Neural cell (in vitro differentiated cells): ENCODE measurements at regions not wholly inside any gene's neighbourhood (a gene's known extent, or its start where the extent isn't known, plus 50 kb on each side); places are given as distances from the start of the nearest gene placed in this dataset.

ENCODE experiments used
- H2AFZ ChIP-seq: fragments of 200-600, 300-800 bp; sonication (generic), shearing (Covaris generic); 2 replicates; pipeline ENCODE4 v1.6.0; 2014; ENCODE audit warnings: low read depth, mild to moderate bottlenecking, antibody characterized with exemption, low read length, moderate library complexity
- H3F3A ChIP-seq: fragments of 200-600 bp; shearing (Covaris generic); 2 replicates; pipeline ENCODE4 v1.6.1; 2016; ENCODE audit warnings: mild to moderate bottlenecking, moderate library complexity, mixed read lengths, antibody characterized with exemption, low read length; ENCODE audit not compliant: insufficient read depth, poor library complexity, severe bottlenecking
- H3K27ac ChIP-seq: fragments of 200-600, 300-800 bp; sonication (generic), shearing (Covaris generic); 2 replicates; pipeline ENCODE4 v1.5.1; 2014; ENCODE audit warnings: mild to moderate bottlenecking, low read length, moderate library complexity
- H3K27me3 ChIP-seq: fragments of 300-800, 200-600 bp; sonication (generic), shearing (Covaris generic); 2 replicates; pipeline ENCODE4 v1.6.0; 2014; ENCODE audit warnings: mild to moderate bottlenecking, low read depth, low read length, moderate library complexity; ENCODE audit not compliant: insufficient read depth
- H3K36me3 ChIP-seq: fragments of 300-800, 200-600 bp; sonication (generic), shearing (Covaris generic); 2 replicates; pipeline ENCODE4 v1.5.1; 2014; ENCODE audit warnings: mild to moderate bottlenecking, antibody characterized with exemption, low read length, moderate library complexity; ENCODE audit not compliant: insufficient read depth
- H3K4me2 ChIP-seq: fragments of 300-800, 200-600 bp; sonication (generic), shearing (Covaris generic); 2 replicates; pipeline ENCODE4 v1.6.0; 2014; ENCODE audit warnings: mild to moderate bottlenecking, low read length
- H3K4me3 ChIP-seq: fragments of 300-800, 200-600 bp; sonication (generic), shearing (Covaris generic); 2 replicates; pipeline ENCODE4 v1.5.1; 2014; ENCODE audit warnings: mild to moderate bottlenecking, low read length, moderate library complexity
- H3K79me2 ChIP-seq: fragments of 200-600 bp; shearing (Covaris generic); replicated peaks from 2 replicates; pipeline ENCODE4 v1.6.0; 2014; ENCODE audit warnings: mild to moderate bottlenecking, low read length, moderate library complexity; ENCODE audit not compliant: insufficient read depth
- H3K9ac ChIP-seq: fragments of 300-800, 200-600 bp; sonication (generic), shearing (Covaris generic); 2 replicates; pipeline ENCODE4 v1.6.1; 2016; ENCODE audit warnings: mild to moderate bottlenecking, low read length, mixed read lengths
- H3K9me2 ChIP-seq: fragments of 200-600 bp; shearing (Covaris generic); 2 replicates; pipeline ENCODE4 v1.6.1; 2016; ENCODE audit warnings: mild to moderate bottlenecking, low read length, mixed read lengths; ENCODE audit not compliant: insufficient read depth
- H3K9me3 ChIP-seq: fragments of 200-600, 300-800 bp; sonication (generic), shearing (Covaris generic); 2 replicates; pipeline ENCODE4 v1.6.1; 2016; ENCODE audit warnings: mild to moderate bottlenecking, mixed run types, low read length, moderate library complexity, mixed read lengths
- H4K20me1 ChIP-seq: fragments of 200-600 bp; shearing (Covaris generic); 2 replicates; pipeline ENCODE4 v1.6.1; 2016; ENCODE audit warnings: mild to moderate bottlenecking, mixed run types; ENCODE audit not compliant: insufficient read depth
- CTCF ChIP-seq: fragments of 450-650 bp; IDR thresholded peaks from 2 replicates; pipeline ENCODE4 v1.5.1; 2014; ENCODE audit warnings: antibody characterized with exemption, mild to moderate bottlenecking, moderate library complexity; ENCODE audit not compliant: poor library complexity, severe bottlenecking
- MXI1 ChIP-seq: fragments of 450-650 bp; conservative IDR thresholded peaks from 2 replicates; pipeline ENCODE4 v1.6.1; 2014; ENCODE audit warnings: antibody characterized with exemption, mild to moderate bottlenecking; ENCODE audit not compliant: poor library complexity, severe bottlenecking
- POLR2AphosphoS5 ChIP-seq: IDR thresholded peaks from 2 replicates; pipeline ENCODE4 v1.6.1; 2012
- RAD21 ChIP-seq: fragments of 450-650 bp; conservative IDR thresholded peaks from 2 replicates; pipeline ENCODE4 v1.6.1; 2014; ENCODE audit warnings: antibody characterized with exemption, mild to moderate bottlenecking, moderate library complexity
- SMC3 ChIP-seq: fragments of 450-650 bp; conservative IDR thresholded peaks from 2 replicates; pipeline ENCODE4 v1.6.1; 2014; ENCODE audit warnings: antibody characterized with exemption, mild to moderate bottlenecking, moderate library complexity; ENCODE audit not compliant: poor library complexity
- TAF1 ChIP-seq: IDR thresholded peaks from 2 replicates; pipeline ENCODE4 v1.6.1; 2012; ENCODE audit warnings: low read depth
- TF ChIP-seq, protein P1 (sequence below): IDR thresholded peaks from 2 replicates; pipeline ENCODE4 v1.6.1; 2012; ENCODE audit warnings: borderline replicate concordance

DNA sequence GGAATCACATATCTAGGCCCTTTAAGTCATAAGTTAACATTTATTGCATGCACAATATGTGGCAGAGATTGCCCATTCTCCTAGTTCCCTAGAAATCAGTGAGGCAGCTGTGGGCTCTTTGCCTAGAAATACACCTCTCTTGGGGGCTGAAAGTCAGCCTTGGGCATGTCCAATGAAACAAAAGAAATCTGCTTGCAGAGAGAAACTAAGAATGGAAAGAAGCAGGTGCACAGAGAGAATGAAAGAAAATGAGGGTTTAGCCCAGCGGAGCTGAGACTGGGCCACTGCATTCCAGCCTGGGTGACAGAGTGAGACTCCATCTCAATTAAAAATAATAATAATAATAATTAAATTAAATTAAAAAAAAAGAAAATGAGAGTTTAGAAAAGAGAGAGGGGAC is 57.3 kb upstream of the DAB2 start:
- TF ChIP-seq TAF1 (no peak), MXI1 (no peak), POLR2AphosphoS5 (no peak), RAD21 (no peak)
- H3K27ac ChIP-seq: no peak overlapping the region
- no peaks in the 10 kb centered on the region for H4K20me1 ChIP-seq
- no peak overlapping the region for H3K4me3 ChIP-seq
- no peaks in the 10 kb centered on the region for H3K9me3 ChIP-seq
- no peaks in the 10 kb centered on the region for H3K79me2 ChIP-seq
- no peak overlapping the region for H2AFZ ChIP-seq
- H3K27me3 ChIP-seq: no peaks in the 10 kb centered on the region
- no peak overlapping the region for H3K4me2 ChIP-seq
- no peak overlapping the region for H3K9ac ChIP-seq
- H3F3A ChIP-seq: no peaks in the 10 kb centered on the region
- H3K36me3 ChIP-seq: no peaks in the 10 kb centered on the region
- no peaks in the 10 kb centered on the region for H3K9me2 ChIP-seq

DNA sequence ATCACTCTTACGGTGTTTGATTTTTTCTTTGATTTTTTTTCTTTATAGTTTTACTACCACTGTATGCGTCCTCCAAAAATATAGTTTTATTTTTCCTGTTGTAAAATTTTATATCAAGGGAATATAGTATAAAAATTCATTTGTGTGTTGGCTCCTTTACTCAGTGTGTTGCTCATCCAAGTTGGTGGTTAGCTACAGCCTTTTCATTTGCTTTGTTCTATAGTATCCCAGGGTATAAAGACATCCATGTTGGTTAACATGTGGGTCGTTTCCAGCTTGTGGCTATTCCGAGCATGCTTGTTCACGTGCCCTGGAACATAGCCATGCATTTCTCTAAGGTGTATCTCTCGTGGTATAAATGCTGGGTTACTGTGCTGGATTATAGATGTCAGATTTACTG is 54.8 kb upstream of the DAB2 start:
- no peak overlapping the region for H2AFZ ChIP-seq
- H3F3A ChIP-seq: no peaks in the 10 kb centered on the region
- no peak overlapping the region for H3K9ac ChIP-seq
- H3K9me3 ChIP-seq: no peaks in the 10 kb centered on the region
- no peaks in the 10 kb centered on the region for H3K36me3 ChIP-seq
- H3K9me2 ChIP-seq: no peaks in the 10 kb centered on the region
- H3K27me3 ChIP-seq: no peaks in the 10 kb centered on the region
- no peak overlapping the region for H3K27ac ChIP-seq
- no peak overlapping the region for H3K4me2 ChIP-seq
- H3K4me3 ChIP-seq: no peak overlapping the region
- H4K20me1 ChIP-seq: no peaks in the 10 kb centered on the region
- TF ChIP-seq, protein P1, sequence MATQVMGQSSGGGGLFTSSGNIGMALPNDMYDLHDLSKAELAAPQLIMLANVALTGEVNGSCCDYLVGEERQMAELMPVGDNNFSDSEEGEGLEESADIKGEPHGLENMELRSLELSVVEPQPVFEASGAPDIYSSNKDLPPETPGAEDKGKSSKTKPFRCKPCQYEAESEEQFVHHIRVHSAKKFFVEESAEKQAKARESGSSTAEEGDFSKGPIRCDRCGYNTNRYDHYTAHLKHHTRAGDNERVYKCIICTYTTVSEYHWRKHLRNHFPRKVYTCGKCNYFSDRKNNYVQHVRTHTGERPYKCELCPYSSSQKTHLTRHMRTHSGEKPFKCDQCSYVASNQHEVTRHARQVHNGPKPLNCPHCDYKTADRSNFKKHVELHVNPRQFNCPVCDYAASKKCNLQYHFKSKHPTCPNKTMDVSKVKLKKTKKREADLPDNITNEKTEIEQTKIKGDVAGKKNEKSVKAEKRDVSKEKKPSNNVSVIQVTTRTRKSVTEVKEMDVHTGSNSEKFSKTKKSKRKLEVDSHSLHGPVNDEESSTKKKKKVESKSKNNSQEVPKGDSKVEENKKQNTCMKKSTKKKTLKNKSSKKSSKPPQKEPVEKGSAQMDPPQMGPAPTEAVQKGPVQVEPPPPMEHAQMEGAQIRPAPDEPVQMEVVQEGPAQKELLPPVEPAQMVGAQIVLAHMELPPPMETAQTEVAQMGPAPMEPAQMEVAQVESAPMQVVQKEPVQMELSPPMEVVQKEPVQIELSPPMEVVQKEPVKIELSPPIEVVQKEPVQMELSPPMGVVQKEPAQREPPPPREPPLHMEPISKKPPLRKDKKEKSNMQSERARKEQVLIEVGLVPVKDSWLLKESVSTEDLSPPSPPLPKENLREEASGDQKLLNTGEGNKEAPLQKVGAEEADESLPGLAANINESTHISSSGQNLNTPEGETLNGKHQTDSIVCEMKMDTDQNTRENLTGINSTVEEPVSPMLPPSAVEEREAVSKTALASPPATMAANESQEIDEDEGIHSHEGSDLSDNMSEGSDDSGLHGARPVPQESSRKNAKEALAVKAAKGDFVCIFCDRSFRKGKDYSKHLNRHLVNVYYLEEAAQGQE: no peak
- TF ChIP-seq SMC3 (no peak), RAD21 (no peak), POLR2AphosphoS5 (no peak), CTCF (no peak), TAF1 (no peak)
- H3K79me2 ChIP-seq: no peaks in the 10 kb centered on the region

DNA sequence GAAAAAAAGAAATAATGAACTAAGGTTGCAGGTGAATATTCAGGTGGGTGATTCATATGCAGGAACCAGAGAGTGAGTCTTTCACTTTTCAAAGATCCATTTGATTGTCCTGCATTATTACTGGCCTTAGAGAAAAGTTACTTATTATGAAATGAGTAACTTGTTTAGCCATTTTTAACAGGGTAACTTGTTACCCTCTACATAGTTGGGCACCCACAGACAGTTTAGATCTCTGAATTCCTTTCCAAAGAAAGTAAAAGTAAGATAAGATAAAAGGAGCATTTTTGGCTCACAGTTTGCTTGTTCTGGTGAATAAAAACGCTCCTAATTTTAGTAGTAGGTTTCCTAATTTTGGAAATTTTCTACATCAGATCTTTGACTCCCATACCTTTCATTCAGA is 54.1 kb upstream of the DAB2 start:
- no peaks in the 10 kb centered on the region for H3K27me3 ChIP-seq
- no peak overlapping the region for H3K9ac ChIP-seq
- TF ChIP-seq TAF1 (no peak), RAD21 (no peak)
- TF ChIP-seq, protein P1: no peak
- no peaks in the 10 kb centered on the region for H3F3A ChIP-seq
- no peak overlapping the region for H3K4me2 ChIP-seq
- no peaks in the 10 kb centered on the region for H3K79me2 ChIP-seq
- H2AFZ ChIP-seq: no peak overlapping the region
- no peaks in the 10 kb centered on the region for H4K20me1 ChIP-seq
- H3K4me3 ChIP-seq: no peak overlapping the region
- H3K9me2 ChIP-seq: no peaks in the 10 kb centered on the region
- H3K9me3 ChIP-seq: no peaks in the 10 kb centered on the region
- no peak overlapping the region for H3K27ac ChIP-seq
- H3K36me3 ChIP-seq: no peaks in the 10 kb centered on the region
